ENCODE measurements at regions not wholly inside any gene's neighbourhood (a gene's known extent, or its start where the extent isn't known, plus 50 kb on each side); places are given as distances from the start of the nearest gene placed in this dataset.

DNA sequence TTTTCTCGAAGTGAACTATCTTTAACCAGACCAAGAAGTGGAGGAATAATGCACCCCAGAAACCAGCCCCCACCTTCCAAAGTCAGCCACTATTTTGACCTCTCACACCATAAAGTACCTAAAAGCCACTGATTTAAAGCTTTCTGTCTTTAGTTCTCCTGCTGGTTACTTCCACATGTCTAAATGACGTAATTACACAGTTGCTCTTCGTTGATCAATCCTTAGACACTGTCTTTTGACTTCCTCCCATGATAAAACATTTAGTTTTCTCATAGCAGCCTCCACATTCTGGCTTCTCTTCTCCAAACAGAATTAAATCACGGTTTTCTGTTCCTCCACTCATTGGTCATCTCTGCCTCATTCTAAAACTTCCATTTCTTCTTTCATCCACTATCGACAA lies 294.4 kb upstream of the N4BP1 start:
- Histone ChIP-seq H3K9me3 (ENCODE audit: control insufficient read depth in 4 of 4, low read length in 3 of 4) (no peaks in the 10 kb centered on the region), H3K4me1 (ENCODE audit: control insufficient read depth in 4 of 4, insufficient read depth in 4 of 4, low read length in 3 of 4) (no peaks in the 10 kb centered on the region), H3K27ac (ENCODE audit: low read depth in 1 of 2, low read length in 2 of 2) (no peak overlapping the region), H3K27me3 (ENCODE audit: control insufficient read depth in 4 of 4, insufficient read depth in 4 of 4, low read length in 3 of 4) (peaks cover 0 to 3% (median 0%) of the 10 kb centered on the region in 4 donors), H3K4me3 (ENCODE audit: low read depth in 1 of 3, low read length in 3 of 3) (no peak overlapping the region), H3K36me3 (ENCODE audit: control insufficient read depth in 4 of 4, insufficient read depth in 3 of 4, low read depth in 1 of 4, low read length in 3 of 4) (no peaks in the 10 kb centered on the region), H3K9ac (ENCODE audit: low read depth in 1 of 2, low read length in 2 of 2) (no peak overlapping the region)
- TF ChIP-seq EGR1 (IDR thresholded peaks at IDR 0.05; ENCODE audit: low read depth in 2 of 2) = no peak
- TF ChIP-seq, protein P1, sequence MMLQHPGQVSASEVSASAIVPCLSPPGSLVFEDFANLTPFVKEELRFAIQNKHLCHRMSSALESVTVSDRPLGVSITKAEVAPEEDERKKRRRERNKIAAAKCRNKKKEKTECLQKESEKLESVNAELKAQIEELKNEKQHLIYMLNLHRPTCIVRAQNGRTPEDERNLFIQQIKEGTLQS (IDR thresholded peaks at IDR 0.05) = no peak
- TF ChIP-seq HNF4G (IDR thresholded peaks at IDR 0.05) = no peak
- TF ChIP-seq, protein P2, sequence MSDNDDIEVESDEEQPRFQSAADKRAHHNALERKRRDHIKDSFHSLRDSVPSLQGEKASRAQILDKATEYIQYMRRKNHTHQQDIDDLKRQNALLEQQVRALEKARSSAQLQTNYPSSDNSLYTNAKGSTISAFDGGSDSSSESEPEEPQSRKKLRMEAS (IDR thresholded peaks at IDR 0.05) = no peak
- no peak for TF ChIP-seq YY1 (IDR thresholded peaks at IDR 0.05)
- TF ChIP-seq SP1 (IDR thresholded peaks at IDR 0.05) = no peak
- no peak for TF ChIP-seq GABPA (IDR thresholded peaks at IDR 0.05 in 1 of 2, conservative IDR thresholded peaks at IDR 0.05 in 1 of 2)
- TF ChIP-seq, protein P3, sequence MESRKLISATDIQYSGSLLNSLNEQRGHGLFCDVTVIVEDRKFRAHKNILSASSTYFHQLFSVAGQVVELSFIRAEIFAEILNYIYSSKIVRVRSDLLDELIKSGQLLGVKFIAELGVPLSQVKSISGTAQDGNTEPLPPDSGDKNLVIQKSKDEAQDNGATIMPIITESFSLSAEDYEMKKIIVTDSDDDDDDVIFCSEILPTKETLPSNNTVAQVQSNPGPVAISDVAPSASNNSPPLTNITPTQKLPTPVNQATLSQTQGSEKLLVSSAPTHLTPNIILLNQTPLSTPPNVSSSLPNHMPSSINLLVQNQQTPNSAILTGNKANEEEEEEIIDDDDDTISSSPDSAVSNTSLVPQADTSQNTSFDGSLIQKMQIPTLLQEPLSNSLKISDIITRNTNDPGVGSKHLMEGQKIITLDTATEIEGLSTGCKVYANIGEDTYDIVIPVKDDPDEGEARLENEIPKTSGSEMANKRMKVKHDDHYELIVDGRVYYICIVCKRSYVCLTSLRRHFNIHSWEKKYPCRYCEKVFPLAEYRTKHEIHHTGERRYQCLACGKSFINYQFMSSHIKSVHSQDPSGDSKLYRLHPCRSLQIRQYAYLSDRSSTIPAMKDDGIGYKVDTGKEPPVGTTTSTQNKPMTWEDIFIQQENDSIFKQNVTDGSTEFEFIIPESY (IDR thresholded peaks at IDR 0.05) = no peak
- no peak for TF ChIP-seq RAD21 (IDR thresholded peaks at IDR 0.05)
- TF ChIP-seq, protein P4, sequence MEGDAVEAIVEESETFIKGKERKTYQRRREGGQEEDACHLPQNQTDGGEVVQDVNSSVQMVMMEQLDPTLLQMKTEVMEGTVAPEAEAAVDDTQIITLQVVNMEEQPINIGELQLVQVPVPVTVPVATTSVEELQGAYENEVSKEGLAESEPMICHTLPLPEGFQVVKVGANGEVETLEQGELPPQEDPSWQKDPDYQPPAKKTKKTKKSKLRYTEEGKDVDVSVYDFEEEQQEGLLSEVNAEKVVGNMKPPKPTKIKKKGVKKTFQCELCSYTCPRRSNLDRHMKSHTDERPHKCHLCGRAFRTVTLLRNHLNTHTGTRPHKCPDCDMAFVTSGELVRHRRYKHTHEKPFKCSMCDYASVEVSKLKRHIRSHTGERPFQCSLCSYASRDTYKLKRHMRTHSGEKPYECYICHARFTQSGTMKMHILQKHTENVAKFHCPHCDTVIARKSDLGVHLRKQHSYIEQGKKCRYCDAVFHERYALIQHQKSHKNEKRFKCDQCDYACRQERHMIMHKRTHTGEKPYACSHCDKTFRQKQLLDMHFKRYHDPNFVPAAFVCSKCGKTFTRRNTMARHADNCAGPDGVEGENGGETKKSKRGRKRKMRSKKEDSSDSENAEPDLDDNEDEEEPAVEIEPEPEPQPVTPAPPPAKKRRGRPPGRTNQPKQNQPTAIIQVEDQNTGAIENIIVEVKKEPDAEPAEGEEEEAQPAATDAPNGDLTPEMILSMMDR (IDR thresholded peaks at IDR 0.05; ENCODE audit: low read depth, low read length, missing input control) = no peak
- TF ChIP-seq FOXA2 (IDR thresholded peaks at IDR 0.05) = no peak
- no peak for TF ChIP-seq RXRA (IDR thresholded peaks at IDR 0.05)
- no peak for TF ChIP-seq TAF1 (conservative IDR thresholded peaks at IDR 0.05)
- no peak for TF ChIP-seq FOXA1 (IDR thresholded peaks at IDR 0.05)
- no peak for TF ChIP-seq HNF4A (conservative IDR thresholded peaks at IDR 0.05)
- TF ChIP-seq JUND (IDR thresholded peaks at IDR 0.05) = no peak
- TF ChIP-seq, protein P5, sequence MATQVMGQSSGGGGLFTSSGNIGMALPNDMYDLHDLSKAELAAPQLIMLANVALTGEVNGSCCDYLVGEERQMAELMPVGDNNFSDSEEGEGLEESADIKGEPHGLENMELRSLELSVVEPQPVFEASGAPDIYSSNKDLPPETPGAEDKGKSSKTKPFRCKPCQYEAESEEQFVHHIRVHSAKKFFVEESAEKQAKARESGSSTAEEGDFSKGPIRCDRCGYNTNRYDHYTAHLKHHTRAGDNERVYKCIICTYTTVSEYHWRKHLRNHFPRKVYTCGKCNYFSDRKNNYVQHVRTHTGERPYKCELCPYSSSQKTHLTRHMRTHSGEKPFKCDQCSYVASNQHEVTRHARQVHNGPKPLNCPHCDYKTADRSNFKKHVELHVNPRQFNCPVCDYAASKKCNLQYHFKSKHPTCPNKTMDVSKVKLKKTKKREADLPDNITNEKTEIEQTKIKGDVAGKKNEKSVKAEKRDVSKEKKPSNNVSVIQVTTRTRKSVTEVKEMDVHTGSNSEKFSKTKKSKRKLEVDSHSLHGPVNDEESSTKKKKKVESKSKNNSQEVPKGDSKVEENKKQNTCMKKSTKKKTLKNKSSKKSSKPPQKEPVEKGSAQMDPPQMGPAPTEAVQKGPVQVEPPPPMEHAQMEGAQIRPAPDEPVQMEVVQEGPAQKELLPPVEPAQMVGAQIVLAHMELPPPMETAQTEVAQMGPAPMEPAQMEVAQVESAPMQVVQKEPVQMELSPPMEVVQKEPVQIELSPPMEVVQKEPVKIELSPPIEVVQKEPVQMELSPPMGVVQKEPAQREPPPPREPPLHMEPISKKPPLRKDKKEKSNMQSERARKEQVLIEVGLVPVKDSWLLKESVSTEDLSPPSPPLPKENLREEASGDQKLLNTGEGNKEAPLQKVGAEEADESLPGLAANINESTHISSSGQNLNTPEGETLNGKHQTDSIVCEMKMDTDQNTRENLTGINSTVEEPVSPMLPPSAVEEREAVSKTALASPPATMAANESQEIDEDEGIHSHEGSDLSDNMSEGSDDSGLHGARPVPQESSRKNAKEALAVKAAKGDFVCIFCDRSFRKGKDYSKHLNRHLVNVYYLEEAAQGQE (IDR thresholded peaks at IDR 0.05) = no peak
- no peak for TF ChIP-seq NR2F2 (IDR thresholded peaks at IDR 0.05)
- 64% methylated on average over 5 of the region's 5 CpGs for WGBS
- DNase-seq (ENCODE audit: low spot score) = no peak
